Uterus (tissue), 3 donors: ENCODE measurements at regions not wholly inside any gene's neighbourhood (a gene's known extent, or its start where the extent isn't known, plus 50 kb on each side); places are given as distances from the start of the nearest gene placed in this dataset.
A peak's percentile ranks its signal among the peaks of the same experiment; 100 is the strongest.

Source experiments
- DNase-seq, 2 donors: peaks; one replicate each; pipeline ENCODE4 v3.0.0-alpha.2; 2019 to 2020
- H3K27ac ChIP-seq, 2 donors: fragments of 200-600 bp; sonication (generic); 1 replicate in 1 of 2; 2 replicates in 1 of 2; pipeline ENCODE4 v1.5.1; 2016 to 2018
- H3K27me3 ChIP-seq, 2 donors: fragments of 200-600 bp; sonication (generic); one replicate each; pipeline ENCODE4 v1.5.1; 2018 to 2019; ENCODE audit warnings: control low read depth in 1 of 2
- H3K36me3 ChIP-seq, 2 donors: fragments of 200-600 bp; sonication (generic); one replicate each; pipeline ENCODE4 v1.5.1; 2019; ENCODE audit warnings: control low read depth in 1 of 2
- H3K4me1 ChIP-seq, 2 donors: fragments of 200-600 bp; sonication (generic); one replicate each; pipeline ENCODE4 v1.5.1; 2018 to 2019; ENCODE audit warnings: control low read depth in 1 of 2
- H3K4me3 ChIP-seq, 2 donors: fragments of 200-600 bp; sonication (generic); 1 replicate in 1 of 2; 2 replicates in 1 of 2; pipeline ENCODE4 v1.5.1; 2018 to 2019; ENCODE audit warnings: mild to moderate bottlenecking in 1 of 2
- H3K9me3 ChIP-seq, 2 donors: fragments of 200-600 bp; sonication (generic); one replicate each; pipeline ENCODE4 v1.5.1; 2019; ENCODE audit warnings: control low read depth in 1 of 2
- CTCF ChIP-seq, 4 experiments: fragments of 200-600 bp in 2 of 4; fragments of 450-650 bp in 2 of 4; sonication (generic) in 2 of 4; IDR thresholded peaks; one replicate each; pipeline ENCODE4 v1.5.1; 2016 to 2019; ENCODE audit warnings: antibody characterized with exemption in 4 of 4, mild to moderate bottlenecking in 2 of 4, moderate library complexity in 1 of 4
- POLR2A ChIP-seq, 2 donors: fragments of 450-650 bp; IDR thresholded peaks; one replicate each; pipeline ENCODE4 v1.6.1; 2016; ENCODE audit warnings: antibody characterized with exemption in 2 of 2, mild to moderate bottlenecking in 1 of 2, moderate library complexity in 1 of 2
- intact Hi-C: fragments of 100-400 bp; cut with DNase I; formaldehyde crosslinking; loops from one replicate; pipeline ENCODE4 v1.15.1; 2023; ENCODE audit warnings: low total_unique reads
- donor health status: DM: yes; HTN: yes; CAD: no.

- no peaks in the 10 kb centered on the region for H3K36me3 ChIP-seq
- no peak for DNase-seq
- peaks cover 4 to 11% of the 10 kb centered on the region in 2 donors for H3K4me1 ChIP-seq
- intact Hi-C loops: no loop called here
- no peaks in the 10 kb centered on the region for H3K27me3 ChIP-seq
- H3K27ac ChIP-seq: no peak overlapping the region
- no peak overlapping the region for H3K4me3 ChIP-seq
- H3K9me3 ChIP-seq: no peaks in the 10 kb centered on the region
- TF ChIP-seq POLR2A (IDR thresholded peaks at IDR 0.05) (no peak), CTCF (IDR thresholded peaks at IDR 0.05) (no peak)
Observed at GRCh38 chr2:226647621-226648518, 151.8 kb downstream of the IRS1 start.

- Histone ChIP-seq H3K9me3 (no peaks in the 10 kb centered on the region), H3K27ac (peak overlapping the region; percentile 48 to 55), H3K4me3 (no peak overlapping the region), H3K27me3 (no peaks in the 10 kb centered on the region), H3K4me1 (no peaks in the 10 kb centered on the region), H3K36me3 (no peaks in the 10 kb centered on the region)
- intact Hi-C loops: no loop called here
- no peak for TF ChIP-seq CTCF (IDR thresholded peaks at IDR 0.05)
- no peak for TF ChIP-seq POLR2A (IDR thresholded peaks at IDR 0.05)
- no peak for DNase-seq
Observed at GRCh38 chr2:226644399-226644865, 155.2 kb downstream of the IRS1 start.

- no peak overlapping the region for H3K4me3 ChIP-seq
- H3K36me3 ChIP-seq: no peaks in the 10 kb centered on the region
- no peaks in the 10 kb centered on the region for H3K9me3 ChIP-seq
- H3K27ac ChIP-seq: no peak overlapping the region
- no peaks in the 10 kb centered on the region for H3K27me3 ChIP-seq
- no peaks in the 10 kb centered on the region for H3K4me1 ChIP-seq
- TF ChIP-seq CTCF (IDR thresholded peaks at IDR 0.05) (no peak), POLR2A (IDR thresholded peaks at IDR 0.05) (no peak)
- intact Hi-C loops: no loop called here
- DNase-seq: no peak
Observed at GRCh38 chr2:226643946-226644282, 155.7 kb downstream of the IRS1 start.

- no peaks in the 10 kb centered on the region for H3K9me3 ChIP-seq
- intact Hi-C loops: no loop called here
- TF ChIP-seq POLR2A (IDR thresholded peaks at IDR 0.05) (no peak), CTCF (IDR thresholded peaks at IDR 0.05) (no peak)
- no peaks in the 10 kb centered on the region for H3K4me1 ChIP-seq
- no peaks in the 10 kb centered on the region for H3K36me3 ChIP-seq
- no peaks in the 10 kb centered on the region for H3K27me3 ChIP-seq
- no peak for DNase-seq
- H3K27ac ChIP-seq: no peak overlapping the region
- no peak overlapping the region for H3K4me3 ChIP-seq
Observed at GRCh38 chr2:226643030-226643945, 156.3 kb downstream of the IRS1 start.

DNA sequence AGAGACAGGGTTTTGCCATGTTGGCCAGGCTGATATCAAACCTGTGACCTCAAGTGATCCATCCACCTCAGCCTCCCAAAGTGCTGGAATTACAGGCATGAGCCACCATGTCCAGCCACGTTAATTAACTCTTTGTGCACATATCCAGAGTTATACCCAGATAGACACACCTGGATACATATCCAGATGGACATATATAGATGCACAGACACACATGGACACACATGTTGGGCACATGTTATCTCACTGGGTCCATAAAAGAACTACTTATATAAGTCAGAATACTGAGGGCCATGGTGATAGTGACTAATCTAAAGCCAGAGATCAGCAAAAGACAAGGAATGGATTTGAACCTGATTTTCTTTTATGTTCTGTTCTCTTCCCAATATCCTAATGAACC is 158.6 kb downstream of the IRS1 start:
- intact Hi-C loops: no loop called here
- no peaks in the 10 kb centered on the region for H3K27me3 ChIP-seq
- no peak overlapping the region for H3K27ac ChIP-seq
- H3K4me3 ChIP-seq: no peak overlapping the region
- DNase-seq: no peak
- TF ChIP-seq POLR2A (IDR thresholded peaks at IDR 0.05) (no peak), CTCF (IDR thresholded peaks at IDR 0.05) (no peak)
- no peaks in the 10 kb centered on the region for H3K9me3 ChIP-seq
- no peaks in the 10 kb centered on the region for H3K36me3 ChIP-seq
- H3K4me1 ChIP-seq: no peaks in the 10 kb centered on the region
